PC-3 (cell line): ENCODE measurements at regions not wholly inside any gene's neighbourhood (a gene's known extent, or its start where the extent isn't known, plus 50 kb on each side); places are given as distances from the start of the nearest gene placed in this dataset.

Experiments used
- ATAC-seq: fragments of 200-7000 bp; cut with Tn5 transposase; 2 replicates; pipeline ENCODE4 v1.9.1; 2020; ENCODE audit warnings: mild to moderate bottlenecking, moderate library complexity
- BruUV-seq: library from RNA; stranded (reverse); fragments of 400-500 nt; replicated peaks from 2 replicates; lab custom pipeline; 2021; lab: Mats Ljungman, UMichigan
- CTCF ChIA-PET: fragments of 300-600 bp; sonication (Branson Sonifier 250); formaldehyde crosslinking; loops from one replicate; lab custom pipeline; 2022; ENCODE audit warnings: antibody characterized with exemption; lab: Charles Lee
- POLR2A ChIA-PET: fragments of 300-600 bp; sonication (Branson Sonifier 250); formaldehyde crosslinking; loops from one replicate; lab custom pipeline; 2022; ENCODE audit warnings: antibody characterized with exemption; ENCODE audit not compliant: unreplicated experiment; lab: Charles Lee
- DNase-seq: peaks from one replicate; pipeline ENCODE4 v3.0.0-alpha.2; 2015
- H2AFZ ChIP-seq: fragments of 300-600 bp; sonication (generic); 2 replicates; pipeline ENCODE4 v1.6.0; 2016; ENCODE audit warnings: antibody characterized with exemption, low read length
- H3F3A ChIP-seq: fragments of 300-600 bp; sonication (generic); one replicate; pipeline ENCODE4 v1.6.0; 2017; ENCODE audit warnings: antibody characterized with exemption, low read length, control low read depth, mild to moderate bottlenecking; ENCODE audit not compliant: unreplicated experiment
- H3K27ac ChIP-seq: fragments of 300-600 bp; sonication (generic); 2 replicates; pipeline ENCODE4 v1.5.1; 2016; ENCODE audit warnings: mild to moderate bottlenecking, low read length
- H3K27me3 ChIP-seq: fragments of 300-600 bp; sonication (generic); 2 replicates; pipeline ENCODE4 v1.6.1; 2016; ENCODE audit warnings: low read length, mixed read lengths
- H3K36me3 ChIP-seq: fragments of 300-600 bp; sonication (generic); 2 replicates; pipeline ENCODE4 v1.6.1; 2016; ENCODE audit warnings: low read depth, mixed run types, low read length, mixed read lengths
- H3K4me1 ChIP-seq: fragments of 300-600 bp; sonication (generic); 2 replicates; pipeline ENCODE4 v1.5.1; 2016; ENCODE audit warnings: low read length; ENCODE audit not compliant: insufficient read depth
- H3K4me2 ChIP-seq: fragments of 300-600 bp; sonication (generic); 2 replicates; pipeline ENCODE4 v1.6.0; 2016; ENCODE audit warnings: low read length
- H3K4me3 ChIP-seq: fragments of 300-600 bp; sonication (generic); 2 replicates; pipeline ENCODE4 v1.5.1; 2016; ENCODE audit warnings: mild to moderate bottlenecking, low read length, mixed read lengths
- H3K79me2 ChIP-seq: fragments of 300-600 bp; sonication (generic); 2 replicates; pipeline ENCODE4 v1.6.1; 2017; ENCODE audit warnings: low read length, mixed read lengths
- H3K9ac ChIP-seq: fragments of 300-600 bp; sonication (generic); 2 replicates; pipeline ENCODE4 v1.6.0; 2016; ENCODE audit warnings: mild to moderate bottlenecking, low read length
- H3K9me2 ChIP-seq: fragments of 300-600 bp; sonication (generic); replicated peaks from 2 replicates; pipeline ENCODE4 v1.6.1; 2016; ENCODE audit warnings: mixed run types, low read length, mixed read lengths
- H3K9me3 ChIP-seq: fragments of 300-600 bp; sonication (generic); 2 replicates; pipeline ENCODE4 v1.6.1; 2016; ENCODE audit warnings: low read length, mixed read lengths
- H4K20me1 ChIP-seq: fragments of 300-600 bp; sonication (generic); 2 replicates; pipeline ENCODE4 v1.6.1; 2016; ENCODE audit warnings: low read length, mixed read lengths
- CTCF ChIP-seq: fragments of 300-600 bp; sonication (generic); conservative IDR thresholded peaks from 2 replicates; pipeline ENCODE4 v1.5.1; 2017; ENCODE audit warnings: antibody characterized with exemption, low read depth, mild to moderate bottlenecking, low read length
- EZH2 ChIP-seq: fragments of 300-600 bp; sonication (generic); IDR thresholded peaks from one replicate; pipeline ENCODE4 v1.6.1; 2017; ENCODE audit warnings: antibody characterized with exemption, mild to moderate bottlenecking, low read length; ENCODE audit not compliant: unreplicated experiment
- EZH2phosphoT487 ChIP-seq: fragments of 300-600 bp; sonication (generic); IDR thresholded peaks from 2 replicates; pipeline ENCODE4 v1.6.1; 2018; ENCODE audit warnings: mild to moderate bottlenecking, antibody characterized with exemption, low read length, borderline replicate concordance
- intact Hi-C: fragments of 100-400 bp; cut with micrococcal nuclease; formaldehyde crosslinking; loops from 2 replicates; pipeline ENCODE4 v1.9.0; 2023

- Histone ChIP-seq H2AFZ (no peak overlapping the region), H3K79me2 (no peaks in the 10 kb centered on the region), H3K9ac (no peak overlapping the region), H3F3A (no peaks in the 10 kb centered on the region), H4K20me1 (no peaks in the 10 kb centered on the region), H3K9me2 (no peaks in the 10 kb centered on the region), H3K27ac (no peak overlapping the region), H3K36me3 (no peaks in the 10 kb centered on the region), H3K27me3 (peaks cover 13% of the 10 kb centered on the region; the same call in 1 of the 2 replicates), H3K4me1 (no peaks in the 10 kb centered on the region), H3K9me3 (no peaks in the 10 kb centered on the region), H3K4me2 (no peak overlapping the region), H3K4me3 (no peak overlapping the region)
- no TSS peak for BruUV-seq
- ATAC-seq (no peak), DNase-seq (no peak)
- intact Hi-C loops, result no loop called here
- TF ChIP-seq EZH2phosphoT487, result no peak
- no peak for TF ChIP-seq CTCF
- no peak for TF ChIP-seq EZH2
- POLR2A ChIA-PET, result no interaction called here
- CTCF ChIA-PET, result no interaction called here
These were observed 99.2 kb upstream of the SLC30A5 start for GRCh38 chr5:68994645-68995044.

- H3K4me2 ChIP-seq, result no peak overlapping the region
- H2AFZ ChIP-seq, result no peak overlapping the region
- H3F3A ChIP-seq, result no peaks in the 10 kb centered on the region
- ATAC-seq (no peak), DNase-seq (no peak)
- intact Hi-C loops, result no loop called here
- ChIA-PET POLR2A (no interaction called here), CTCF (no interaction called here)
- no peak overlapping the region for H3K27ac ChIP-seq
- TF ChIP-seq EZH2, result no peak
- no peak for TF ChIP-seq EZH2phosphoT487
- TF ChIP-seq CTCF, result no peak
- H3K9ac ChIP-seq, result no peak overlapping the region
- H3K9me2 ChIP-seq, result no peaks in the 10 kb centered on the region
- no peaks in the 10 kb centered on the region for H3K79me2 ChIP-seq
- H4K20me1 ChIP-seq, result no peaks in the 10 kb centered on the region
- BruUV-seq, result no TSS peak
- H3K36me3 ChIP-seq, result no peaks in the 10 kb centered on the region
- no peaks in the 10 kb centered on the region for H3K9me3 ChIP-seq
- no peaks in the 10 kb centered on the region for H3K4me1 ChIP-seq
- no peak overlapping the region for H3K4me3 ChIP-seq
- peaks cover 13% of the 10 kb centered on the region; the same call in 1 of the 2 replicates for H3K27me3 ChIP-seq
These were observed 97.8 kb upstream of the SLC30A5 start for GRCh38 chr5:68995845-68996545.

DNA sequence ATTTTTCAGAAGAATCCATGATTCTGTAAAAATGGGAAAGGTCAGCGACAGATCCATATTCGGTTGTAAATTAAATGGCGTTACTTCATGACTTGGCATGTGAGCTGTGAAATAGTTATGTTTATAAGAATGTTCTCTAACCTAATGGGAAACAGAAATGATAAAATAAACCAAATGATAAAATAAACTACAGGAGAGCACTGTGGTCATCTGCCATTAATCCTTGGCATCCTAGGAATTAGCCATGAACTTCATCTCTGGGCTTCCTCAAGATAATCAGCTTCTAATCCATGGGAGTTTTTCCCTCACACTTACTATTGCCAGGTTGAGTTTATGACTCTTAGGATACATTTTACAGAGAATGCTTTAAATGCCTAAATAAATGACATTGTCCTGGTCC is 94.6 kb upstream of the SLC30A5 start:
- no peaks in the 10 kb centered on the region for H3K9me3 ChIP-seq
- no peak overlapping the region for H3K4me2 ChIP-seq
- H3K79me2 ChIP-seq, result no peaks in the 10 kb centered on the region
- no TSS peak for BruUV-seq
- no peaks in the 10 kb centered on the region for H3F3A ChIP-seq
- CTCF ChIA-PET, result no interaction called here
- H3K27me3 ChIP-seq, result peaks cover 13% of the 10 kb centered on the region; the same call in 1 of the 2 replicates
- TF ChIP-seq CTCF, result no peak
- no peaks in the 10 kb centered on the region for H3K4me1 ChIP-seq
- no peak overlapping the region for H2AFZ ChIP-seq
- H3K9ac ChIP-seq, result no peak overlapping the region
- H3K9me2 ChIP-seq, result no peaks in the 10 kb centered on the region
- H3K36me3 ChIP-seq, result no peaks in the 10 kb centered on the region
- H3K27ac ChIP-seq, result no peak overlapping the region
- H4K20me1 ChIP-seq, result no peaks in the 10 kb centered on the region
- no peak for ATAC-seq
- H3K4me3 ChIP-seq, result no peak overlapping the region
- no peak for DNase-seq
- intact Hi-C loops, result no loop called here
- POLR2A ChIA-PET, result no interaction called here
